OCI-LY7 (cell line): ENCODE measurements at regions not wholly inside any gene's neighbourhood (a gene's known extent, or its start where the extent isn't known, plus 50 kb on each side); places are given as distances from the start of the nearest gene placed in this dataset.

Experiments
- BruUV-seq: library from RNA; stranded (reverse); fragments of 400-500 nt; replicated peaks from 2 replicates; lab custom pipeline; 2021; lab: Mats Ljungman, UMichigan
- CTCF ChIA-PET: fragments of 300-600 bp; sonication (Branson Sonifier 250); formaldehyde crosslinking; loops from one replicate; lab custom pipeline; 2022; ENCODE audit warnings: antibody characterized with exemption; ENCODE audit not compliant: unreplicated experiment; lab: Charles Lee
- POLR2A ChIA-PET: fragments of 300-600 bp; sonication (Branson Sonifier 250); formaldehyde crosslinking; loops from one replicate; lab custom pipeline; 2022; ENCODE audit warnings: antibody characterized with exemption; lab: Charles Lee
- DNase-seq: peaks from one replicate; pipeline ENCODE4 v3.0.0-alpha.2; 2015; ENCODE audit warnings: low spot score
- H2AFZ ChIP-seq: fragments of 200-600 bp; sonication (generic), shearing (Covaris generic); 2 replicates; pipeline ENCODE4 v1.6.1; 2014; ENCODE audit warnings: mild to moderate bottlenecking, antibody characterized with exemption, low read length, moderate library complexity
- H3K27ac ChIP-seq: fragments of 200-600 bp; sonication (generic); 2 replicates; pipeline ENCODE4 v1.5.1; 2014; ENCODE audit warnings: mixed run types, low read depth, mild to moderate bottlenecking, moderate library complexity, low read length, inconsistent platforms; ENCODE audit not compliant: poor library complexity, severe bottlenecking
- H3K36me3 ChIP-seq: fragments of 200-600 bp; sonication (generic); 2 replicates; pipeline ENCODE4 v1.6.1; 2014; ENCODE audit warnings: mild to moderate bottlenecking, antibody characterized with exemption, low read length, moderate library complexity, mixed read lengths; ENCODE audit not compliant: insufficient read depth
- H3K4me1 ChIP-seq: fragments of 200-600 bp; sonication (generic); 2 replicates; pipeline ENCODE4 v1.5.1; 2014; ENCODE audit warnings: mild to moderate bottlenecking, low read length; ENCODE audit not compliant: insufficient read depth, poor library complexity, severe bottlenecking
- H3K4me2 ChIP-seq: fragments of 200-600 bp; sonication (generic); 2 replicates; pipeline ENCODE4 v1.6.1; 2014; ENCODE audit warnings: mild to moderate bottlenecking, low read length
- H3K4me3 ChIP-seq: fragments of 200-600 bp; sonication (generic); 2 replicates; pipeline ENCODE4 v1.5.1; 2014; ENCODE audit warnings: mild to moderate bottlenecking, low read depth, low read length; ENCODE audit not compliant: poor library complexity, severe bottlenecking
- H3K79me2 ChIP-seq: fragments of 200-600 bp; sonication (generic); 2 replicates; pipeline ENCODE4 v1.6.1; 2016; ENCODE audit warnings: low read depth, mild to moderate bottlenecking, low read length, moderate library complexity, mixed read lengths; ENCODE audit not compliant: insufficient read depth
- H3K9me2 ChIP-seq: fragments of 200-600 bp; sonication (generic); 2 replicates; pipeline ENCODE4 v1.6.1; 2016; ENCODE audit warnings: mild to moderate bottlenecking, low read length, mixed read lengths; ENCODE audit not compliant: insufficient read depth
- H3K9me3 ChIP-seq: fragments of 200-600 bp; sonication (generic); 2 replicates; pipeline ENCODE4 v1.6.1; 2014; ENCODE audit warnings: mild to moderate bottlenecking, mixed run types, low read length, mixed read lengths
- H4K20me1 ChIP-seq: fragments of 200-600 bp; sonication (generic); 2 replicates; pipeline ENCODE4 v1.6.1; 2014; ENCODE audit warnings: mild to moderate bottlenecking, antibody characterized with exemption, low read length, moderate library complexity, mixed read lengths; ENCODE audit not compliant: insufficient read depth
- EZH2phosphoT487 ChIP-seq: fragments of 200-600 bp; sonication (generic); IDR thresholded peaks from 2 replicates; pipeline ENCODE4 v1.6.1; 2018; ENCODE audit warnings: low read depth, borderline replicate concordance, mild to moderate bottlenecking, mixed run types, antibody characterized with exemption, low read length, moderate library complexity, mixed read lengths
- intact Hi-C: fragments of 100-400 bp; cut with micrococcal nuclease; formaldehyde crosslinking; loops from one replicate; pipeline ENCODE4 v1.10.0; 2022; ENCODE audit not compliant: unreplicated experiment
- TF ChIP-seq, protein P1 (sequence below): fragments of 200-600 bp; sonication (generic); conservative IDR thresholded peaks from 2 replicates; pipeline ENCODE4 v1.5.1; 2014; ENCODE audit warnings: mild to moderate bottlenecking, antibody characterized with exemption, low read length, moderate library complexity, mixed read lengths

DNA sequence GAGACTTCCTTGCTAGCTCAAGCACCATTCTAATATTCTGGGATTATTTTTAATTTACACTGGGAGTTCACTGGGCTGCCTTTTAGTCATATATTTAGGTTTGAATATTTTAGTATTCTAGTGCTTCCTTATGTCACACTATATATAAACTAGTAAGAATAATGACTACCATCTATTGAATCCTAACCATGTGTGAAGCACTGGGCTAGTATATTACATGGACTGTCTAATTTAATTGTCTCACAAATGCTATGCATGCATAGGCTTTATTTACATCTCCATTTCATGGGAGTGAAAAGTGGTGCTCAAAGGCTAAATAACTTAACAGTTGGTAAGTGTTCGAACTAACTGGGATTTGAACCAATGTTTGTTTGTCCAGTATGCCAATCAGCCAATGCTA lies 272.4 kb downstream of the RND3 start:
- Histone ChIP-seq H3K4me3 (no peak overlapping the region), H3K36me3 (no peaks in the 10 kb centered on the region), H4K20me1 (no peaks in the 10 kb centered on the region), H3K27ac (no peak overlapping the region), H3K4me1 (no peaks in the 10 kb centered on the region), H3K9me2 (no peaks in the 10 kb centered on the region), H3K9me3 (no peaks in the 10 kb centered on the region), H3K4me2 (no peak overlapping the region), H2AFZ (no peak overlapping the region), H3K79me2 (no peaks in the 10 kb centered on the region)
- intact Hi-C loops, result no loop called here
- TF ChIP-seq, protein P1, sequence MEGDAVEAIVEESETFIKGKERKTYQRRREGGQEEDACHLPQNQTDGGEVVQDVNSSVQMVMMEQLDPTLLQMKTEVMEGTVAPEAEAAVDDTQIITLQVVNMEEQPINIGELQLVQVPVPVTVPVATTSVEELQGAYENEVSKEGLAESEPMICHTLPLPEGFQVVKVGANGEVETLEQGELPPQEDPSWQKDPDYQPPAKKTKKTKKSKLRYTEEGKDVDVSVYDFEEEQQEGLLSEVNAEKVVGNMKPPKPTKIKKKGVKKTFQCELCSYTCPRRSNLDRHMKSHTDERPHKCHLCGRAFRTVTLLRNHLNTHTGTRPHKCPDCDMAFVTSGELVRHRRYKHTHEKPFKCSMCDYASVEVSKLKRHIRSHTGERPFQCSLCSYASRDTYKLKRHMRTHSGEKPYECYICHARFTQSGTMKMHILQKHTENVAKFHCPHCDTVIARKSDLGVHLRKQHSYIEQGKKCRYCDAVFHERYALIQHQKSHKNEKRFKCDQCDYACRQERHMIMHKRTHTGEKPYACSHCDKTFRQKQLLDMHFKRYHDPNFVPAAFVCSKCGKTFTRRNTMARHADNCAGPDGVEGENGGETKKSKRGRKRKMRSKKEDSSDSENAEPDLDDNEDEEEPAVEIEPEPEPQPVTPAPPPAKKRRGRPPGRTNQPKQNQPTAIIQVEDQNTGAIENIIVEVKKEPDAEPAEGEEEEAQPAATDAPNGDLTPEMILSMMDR, result no peak
- TF ChIP-seq EZH2phosphoT487, result no peak
- DNase-seq, result no peak
- BruUV-seq, result no TSS peak
- ChIA-PET POLR2A (interaction anchor here (0.9 kb wide), 1 partner anchor 54 kb away, joined by 3 read pairs; no protein-coding TSS in a partner anchor), CTCF (no interaction called here)

DNA sequence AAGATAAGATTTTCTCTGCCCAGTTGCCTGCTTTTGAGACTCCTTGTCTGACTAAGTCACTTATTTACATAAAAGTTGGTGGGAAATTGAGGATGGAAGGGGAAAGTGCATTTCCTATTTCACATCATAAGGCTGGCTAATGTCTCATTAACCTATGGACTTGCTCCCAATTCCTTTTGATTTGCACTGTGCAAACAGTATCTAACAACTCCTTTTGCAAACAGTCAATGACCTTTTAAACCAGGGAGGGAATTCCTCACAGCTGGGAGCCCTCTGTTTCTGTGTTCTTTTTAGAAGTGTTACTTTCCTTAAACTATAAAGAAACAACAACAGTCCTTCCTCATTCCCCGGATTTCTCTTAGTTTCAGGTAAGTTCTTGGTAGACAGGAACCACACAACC lies 272.8 kb downstream of the RND3 start:
- Histone ChIP-seq H3K9me2 (no peaks in the 10 kb centered on the region), H4K20me1 (no peaks in the 10 kb centered on the region), H2AFZ (no peak overlapping the region), H3K4me3 (no peak overlapping the region), H3K9me3 (no peaks in the 10 kb centered on the region), H3K4me1 (no peaks in the 10 kb centered on the region), H3K36me3 (no peaks in the 10 kb centered on the region), H3K27ac (no peak overlapping the region), H3K4me2 (no peak overlapping the region), H3K79me2 (no peaks in the 10 kb centered on the region)
- ChIA-PET POLR2A (no interaction called here), CTCF (no interaction called here)
- no peak for DNase-seq
- no peak for TF ChIP-seq EZH2phosphoT487
- TF ChIP-seq, protein P1, result no peak
- BruUV-seq, result no TSS peak
- intact Hi-C loops, result no loop called here

DNA sequence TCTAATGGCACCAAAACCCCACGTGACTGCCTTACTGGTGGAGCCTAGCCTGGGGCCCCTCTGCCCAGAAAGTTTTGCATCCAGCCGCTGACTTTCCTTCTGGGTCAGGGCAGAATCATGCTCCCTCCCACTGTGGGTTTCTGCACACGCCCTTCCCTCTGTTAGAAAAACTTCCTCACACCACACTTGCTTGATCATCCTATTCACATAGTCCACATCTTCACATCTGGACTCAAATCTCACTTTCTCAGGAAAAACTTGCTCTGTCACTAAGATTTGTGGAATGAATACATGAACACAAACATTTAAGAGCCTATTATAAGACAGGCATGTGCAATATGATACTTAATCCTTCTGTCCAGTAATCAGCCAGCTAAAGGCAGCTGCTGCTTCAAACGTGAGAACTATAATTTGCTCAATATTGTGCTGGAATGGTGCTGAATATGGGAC lies 274.7 kb downstream of the RND3 start:
- Histone ChIP-seq H3K27ac (no peak overlapping the region), H3K9me2 (no peaks in the 10 kb centered on the region), H3K4me1 (no peaks in the 10 kb centered on the region), H3K79me2 (no peaks in the 10 kb centered on the region), H3K36me3 (no peaks in the 10 kb centered on the region), H3K4me3 (no peak overlapping the region), H2AFZ (no peak overlapping the region), H3K9me3 (no peaks in the 10 kb centered on the region), H3K4me2 (no peak overlapping the region), H4K20me1 (no peaks in the 10 kb centered on the region)
- no TSS peak for BruUV-seq
- ChIA-PET CTCF (no interaction called here), POLR2A (no interaction called here)
- no peak for DNase-seq
- TF ChIP-seq, protein P1, result no peak
- no peak for TF ChIP-seq EZH2phosphoT487
- intact Hi-C loops, result no loop called here
